ENCODE measurements at regions not wholly inside any gene's neighbourhood (a gene's known extent, or its start where the extent isn't known, plus 50 kb on each side); places are given as distances from the start of the nearest gene placed in this dataset.
A peak's percentile ranks its signal among the peaks of the same experiment; 100 is the strongest.

DNA sequence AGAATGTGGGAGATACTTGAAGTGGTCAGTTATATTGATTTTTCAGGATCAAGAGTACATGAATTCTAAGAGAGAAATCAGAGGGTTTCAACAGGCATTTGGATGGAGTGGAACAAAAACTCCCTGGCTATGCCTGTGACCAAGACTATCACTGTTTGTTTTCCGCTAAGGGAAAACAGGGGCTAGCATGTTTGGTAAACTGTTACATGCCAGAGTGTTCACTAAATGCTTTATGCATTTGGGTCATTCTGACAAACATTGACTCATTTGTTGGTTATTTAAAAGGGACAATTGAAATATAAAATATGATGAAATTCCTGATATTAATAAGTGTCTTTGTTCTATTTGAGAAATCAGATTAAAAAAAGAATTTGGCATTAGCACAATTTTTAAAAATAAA, 603.9 kb upstream of the KCNMB2 start:
- TF ChIP-seq POLR2AphosphoS5 (IDR thresholded peaks at IDR 0.05; ENCODE audit: low read depth, low read length) = no peak
- TF ChIP-seq TAF1 (IDR thresholded peaks at IDR 0.05; ENCODE audit: borderline replicate concordance, insufficient read depth, low read length) = no peak
- TF ChIP-seq SIN3A (IDR thresholded peaks at IDR 0.05; ENCODE audit: borderline replicate concordance, insufficient read depth, low read length) = no peak
- TF ChIP-seq FOXP2 (optimal IDR thresholded peaks at IDR 0.05; ENCODE audit: borderline replicate concordance, extremely low read depth, extremely low read length, insufficient read depth) = no peak
- TF ChIP-seq, protein P1, sequence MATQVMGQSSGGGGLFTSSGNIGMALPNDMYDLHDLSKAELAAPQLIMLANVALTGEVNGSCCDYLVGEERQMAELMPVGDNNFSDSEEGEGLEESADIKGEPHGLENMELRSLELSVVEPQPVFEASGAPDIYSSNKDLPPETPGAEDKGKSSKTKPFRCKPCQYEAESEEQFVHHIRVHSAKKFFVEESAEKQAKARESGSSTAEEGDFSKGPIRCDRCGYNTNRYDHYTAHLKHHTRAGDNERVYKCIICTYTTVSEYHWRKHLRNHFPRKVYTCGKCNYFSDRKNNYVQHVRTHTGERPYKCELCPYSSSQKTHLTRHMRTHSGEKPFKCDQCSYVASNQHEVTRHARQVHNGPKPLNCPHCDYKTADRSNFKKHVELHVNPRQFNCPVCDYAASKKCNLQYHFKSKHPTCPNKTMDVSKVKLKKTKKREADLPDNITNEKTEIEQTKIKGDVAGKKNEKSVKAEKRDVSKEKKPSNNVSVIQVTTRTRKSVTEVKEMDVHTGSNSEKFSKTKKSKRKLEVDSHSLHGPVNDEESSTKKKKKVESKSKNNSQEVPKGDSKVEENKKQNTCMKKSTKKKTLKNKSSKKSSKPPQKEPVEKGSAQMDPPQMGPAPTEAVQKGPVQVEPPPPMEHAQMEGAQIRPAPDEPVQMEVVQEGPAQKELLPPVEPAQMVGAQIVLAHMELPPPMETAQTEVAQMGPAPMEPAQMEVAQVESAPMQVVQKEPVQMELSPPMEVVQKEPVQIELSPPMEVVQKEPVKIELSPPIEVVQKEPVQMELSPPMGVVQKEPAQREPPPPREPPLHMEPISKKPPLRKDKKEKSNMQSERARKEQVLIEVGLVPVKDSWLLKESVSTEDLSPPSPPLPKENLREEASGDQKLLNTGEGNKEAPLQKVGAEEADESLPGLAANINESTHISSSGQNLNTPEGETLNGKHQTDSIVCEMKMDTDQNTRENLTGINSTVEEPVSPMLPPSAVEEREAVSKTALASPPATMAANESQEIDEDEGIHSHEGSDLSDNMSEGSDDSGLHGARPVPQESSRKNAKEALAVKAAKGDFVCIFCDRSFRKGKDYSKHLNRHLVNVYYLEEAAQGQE (IDR thresholded peaks at IDR 0.05; ENCODE audit: insufficient read depth in 1 of 2, low read depth in 2 of 2, low read length in 2 of 2) = no peak

DNA sequence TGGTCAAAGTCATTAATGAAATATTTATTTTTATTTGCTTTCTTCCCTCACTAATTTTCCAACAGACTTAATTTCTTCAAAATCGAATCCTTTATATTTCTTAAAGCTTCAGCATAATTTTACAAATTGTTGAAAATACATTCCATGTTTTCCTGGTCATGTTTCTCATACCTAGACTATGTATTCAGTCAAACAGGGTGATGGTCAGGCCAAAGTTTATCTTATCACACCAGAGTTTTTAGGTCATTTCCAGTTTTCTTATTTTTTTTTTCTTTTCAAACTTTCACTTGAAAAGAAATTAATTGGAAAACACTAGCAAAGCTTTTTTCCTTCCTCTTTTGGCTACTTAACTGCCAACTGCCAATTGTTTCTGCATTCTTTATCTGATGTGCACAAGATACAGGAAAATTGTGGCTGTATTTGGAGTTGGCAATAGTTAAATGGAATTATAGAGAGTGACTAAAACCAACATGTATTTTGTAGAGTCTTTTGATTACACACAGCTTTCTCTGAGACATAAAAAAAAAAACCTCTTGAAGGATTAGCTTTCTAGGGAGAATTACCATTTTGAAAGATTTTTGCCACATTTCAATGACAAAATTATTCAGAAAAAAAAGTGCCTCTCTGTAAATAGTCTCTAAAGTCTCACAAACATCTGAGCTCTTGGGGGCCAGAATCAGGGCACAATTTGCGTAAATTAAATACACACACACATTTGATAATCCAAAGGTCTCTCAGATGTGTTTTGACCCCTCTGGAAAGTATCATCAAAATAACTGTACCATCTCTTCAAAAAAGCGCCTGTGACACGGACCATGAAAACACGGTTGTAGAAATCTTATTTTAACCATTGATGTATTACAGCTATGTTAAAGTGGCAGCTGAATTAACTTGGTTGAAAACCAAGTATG, 603.2 kb upstream of the KCNMB2 start:
- TF ChIP-seq, protein P1 (IDR thresholded peaks at IDR 0.05; ENCODE audit: insufficient read depth in 1 of 2, low read depth in 2 of 2, low read length in 2 of 2) = no peak
- TF ChIP-seq TAF1 (IDR thresholded peaks at IDR 0.05; ENCODE audit: borderline replicate concordance, insufficient read depth, low read length) = no peak
- no peak for TF ChIP-seq POLR2AphosphoS5 (IDR thresholded peaks at IDR 0.05; ENCODE audit: low read depth, low read length)
- no peak for TF ChIP-seq SIN3A (IDR thresholded peaks at IDR 0.05; ENCODE audit: borderline replicate concordance, insufficient read depth, low read length)
- TF ChIP-seq FOXP2 (optimal IDR thresholded peaks at IDR 0.05; ENCODE audit: borderline replicate concordance, extremely low read depth, extremely low read length, insufficient read depth) = no peak

DNA sequence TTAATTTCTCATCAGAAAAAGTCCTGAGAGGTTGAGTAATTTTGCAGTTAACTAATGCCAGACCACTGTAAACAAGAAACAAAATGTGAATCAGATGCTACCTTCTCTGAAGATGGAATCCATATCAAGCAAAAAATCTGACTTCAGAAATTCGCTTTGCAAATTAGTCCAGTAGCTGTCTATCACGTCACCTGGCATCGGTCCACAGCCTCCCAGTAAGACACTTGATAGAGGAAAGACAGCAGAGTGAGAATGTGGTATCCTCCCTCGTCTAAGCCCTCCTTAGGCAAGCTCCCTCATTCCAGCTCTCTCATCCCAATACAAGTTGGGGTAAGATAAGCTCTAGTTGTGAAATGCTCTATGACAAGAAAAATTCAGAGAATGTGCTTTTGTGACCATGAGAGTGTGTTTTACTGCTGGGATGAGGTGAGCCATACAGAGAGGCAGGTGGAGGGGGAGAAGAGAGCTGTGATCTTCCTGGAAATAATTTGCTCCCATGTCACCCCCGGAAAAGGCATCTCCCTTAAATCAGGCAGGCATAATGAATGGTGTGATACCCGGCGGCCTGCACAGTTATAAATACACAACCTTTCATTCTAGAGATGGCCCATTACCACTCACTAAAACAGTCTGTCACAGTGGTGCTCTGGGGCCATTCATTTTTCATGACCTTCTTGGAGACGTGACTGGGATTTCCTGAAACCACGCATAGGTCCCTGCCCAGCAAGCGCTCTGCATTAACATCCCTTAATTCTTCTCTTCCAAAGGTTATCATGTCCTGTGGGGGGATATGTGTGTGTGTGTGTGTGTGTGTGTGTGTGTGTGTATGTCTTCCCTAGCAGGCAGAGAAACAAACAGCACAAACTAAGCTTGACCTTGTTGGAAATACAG, 602.0 kb upstream of the KCNMB2 start:
- TF ChIP-seq, protein P1 (IDR thresholded peaks at IDR 0.05; ENCODE audit: insufficient read depth in 1 of 2, low read depth in 2 of 2, low read length in 2 of 2) = no peak
- TF ChIP-seq FOXP2 (optimal IDR thresholded peaks at IDR 0.05; ENCODE audit: borderline replicate concordance, extremely low read depth, extremely low read length, insufficient read depth) = no peak
- TF ChIP-seq SIN3A (IDR thresholded peaks at IDR 0.05; ENCODE audit: borderline replicate concordance, insufficient read depth, low read length) = no peak
- TF ChIP-seq TAF1 (IDR thresholded peaks at IDR 0.05; ENCODE audit: borderline replicate concordance, insufficient read depth, low read length) = no peak
- TF ChIP-seq POLR2AphosphoS5 (IDR thresholded peaks at IDR 0.05; ENCODE audit: low read depth, low read length) = no peak

DNA sequence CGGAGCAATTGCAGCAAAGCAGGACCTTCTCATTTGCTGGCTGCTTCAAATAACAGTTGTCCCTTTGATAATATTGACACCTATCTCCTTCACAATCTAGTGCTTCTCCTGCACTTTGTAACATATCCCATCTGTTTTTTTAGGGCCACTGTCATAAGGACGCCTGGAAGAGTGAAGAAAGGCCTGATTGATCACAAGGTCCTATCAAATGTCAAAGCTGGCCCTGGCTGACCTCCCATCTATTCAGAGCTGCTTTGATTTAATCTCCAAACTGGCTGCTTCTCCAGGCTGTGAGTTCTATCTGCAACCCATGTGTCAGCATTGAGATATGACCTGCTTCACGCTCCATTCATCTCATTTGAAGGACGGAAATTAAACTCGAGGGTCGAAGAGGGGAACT, 601.2 kb upstream of the KCNMB2 start:
- TF ChIP-seq TAF1 (IDR thresholded peaks at IDR 0.05; ENCODE audit: borderline replicate concordance, insufficient read depth, low read length) = no peak
- TF ChIP-seq, protein P1 (IDR thresholded peaks at IDR 0.05; ENCODE audit: insufficient read depth in 1 of 2, low read depth in 2 of 2, low read length in 2 of 2) = peak in 1 of 2 experiments; percentile 17; a peak in 1 of 4 replicates
